ENCODE measurements at regions not wholly inside any gene's neighbourhood (a gene's known extent, or its start where the extent isn't known, plus 50 kb on each side); places are given as distances from the start of the nearest gene placed in this dataset.

DNA sequence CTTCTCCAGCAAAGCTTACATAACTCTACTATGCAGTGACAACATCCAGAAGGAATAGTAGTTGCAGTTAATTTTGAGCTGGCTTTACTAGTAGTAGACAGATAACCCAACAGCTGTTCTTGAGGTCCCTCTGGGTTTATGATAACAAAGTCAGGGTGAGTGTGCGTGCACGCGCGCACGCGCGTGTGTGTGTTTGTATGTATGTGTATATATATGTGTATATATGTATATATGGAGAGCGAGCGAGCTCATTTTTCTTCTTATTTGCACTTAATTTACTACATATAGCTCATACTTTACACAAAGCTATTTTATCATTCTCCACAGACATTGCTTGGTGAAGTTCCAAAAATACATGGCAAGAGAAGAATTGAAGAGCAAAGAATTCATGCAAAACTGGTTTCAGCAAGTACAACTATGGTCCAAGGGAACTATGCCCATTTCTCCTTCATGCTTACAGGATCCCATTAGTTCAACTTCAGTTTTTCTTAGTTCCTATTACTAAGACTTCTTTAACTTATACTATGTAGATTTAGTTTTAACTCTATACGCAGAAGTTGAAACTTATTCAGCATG lies 105.9 kb upstream of the TMEM168 start:
- TF ChIP-seq POLR2A (IDR thresholded peaks at IDR 0.05), result no peak
- TF ChIP-seq, protein P1, sequence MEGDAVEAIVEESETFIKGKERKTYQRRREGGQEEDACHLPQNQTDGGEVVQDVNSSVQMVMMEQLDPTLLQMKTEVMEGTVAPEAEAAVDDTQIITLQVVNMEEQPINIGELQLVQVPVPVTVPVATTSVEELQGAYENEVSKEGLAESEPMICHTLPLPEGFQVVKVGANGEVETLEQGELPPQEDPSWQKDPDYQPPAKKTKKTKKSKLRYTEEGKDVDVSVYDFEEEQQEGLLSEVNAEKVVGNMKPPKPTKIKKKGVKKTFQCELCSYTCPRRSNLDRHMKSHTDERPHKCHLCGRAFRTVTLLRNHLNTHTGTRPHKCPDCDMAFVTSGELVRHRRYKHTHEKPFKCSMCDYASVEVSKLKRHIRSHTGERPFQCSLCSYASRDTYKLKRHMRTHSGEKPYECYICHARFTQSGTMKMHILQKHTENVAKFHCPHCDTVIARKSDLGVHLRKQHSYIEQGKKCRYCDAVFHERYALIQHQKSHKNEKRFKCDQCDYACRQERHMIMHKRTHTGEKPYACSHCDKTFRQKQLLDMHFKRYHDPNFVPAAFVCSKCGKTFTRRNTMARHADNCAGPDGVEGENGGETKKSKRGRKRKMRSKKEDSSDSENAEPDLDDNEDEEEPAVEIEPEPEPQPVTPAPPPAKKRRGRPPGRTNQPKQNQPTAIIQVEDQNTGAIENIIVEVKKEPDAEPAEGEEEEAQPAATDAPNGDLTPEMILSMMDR (IDR thresholded peaks at IDR 0.05), result no peak
